Stimulated activated naive CD4-positive, alpha-beta T cell (primary cell): ENCODE measurements at regions not wholly inside any gene's neighbourhood (a gene's known extent, or its start where the extent isn't known, plus 50 kb on each side); places are given as distances from the start of the nearest gene placed in this dataset.
"Not testable (repeated sequence)": the region's sequence is repeated elsewhere in the genome, so short reads cannot be mapped to it uniquely, and the experiment has no call there.

Experiments used
- DNase-seq, 6 experiments: peaks; one replicate each; lab custom pipeline; 2025; lab: John Stamatoyannopoulos, UW

DNA sequence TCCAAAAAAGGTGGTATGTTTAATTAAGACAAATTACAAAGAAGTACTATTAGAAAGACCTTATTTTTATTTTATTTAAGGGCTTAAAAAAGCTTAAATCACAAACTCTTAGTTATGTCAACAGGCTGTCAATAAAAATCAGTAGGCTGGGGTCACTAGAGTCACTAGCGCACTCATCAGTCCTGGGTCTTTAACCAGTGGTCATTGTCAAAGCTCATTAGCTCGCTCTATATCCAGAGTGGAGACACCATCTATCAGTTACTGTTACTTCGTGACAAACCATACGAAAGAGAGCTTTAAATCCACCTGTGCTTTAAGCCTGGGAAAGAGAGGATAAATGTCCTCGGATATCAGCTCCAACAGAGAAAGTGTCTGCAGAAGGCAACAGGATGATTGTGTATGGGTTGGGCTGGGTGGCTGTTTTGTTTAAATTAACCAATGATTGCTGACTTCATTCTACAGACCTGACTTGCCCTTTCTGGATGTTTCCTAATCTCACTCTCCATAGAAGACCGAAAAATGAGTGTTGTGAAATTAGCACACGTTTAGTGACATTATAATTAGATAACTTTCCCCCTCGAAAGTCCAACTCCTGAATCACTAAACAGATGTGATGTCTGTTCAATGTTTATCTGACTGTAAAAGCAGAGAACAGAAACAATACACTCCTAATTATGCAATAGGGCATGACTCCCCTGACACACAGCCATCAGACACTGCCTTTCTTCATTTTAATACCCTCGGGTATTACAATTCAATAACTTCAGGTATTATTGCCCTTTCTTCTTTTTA lies 123.6 kb upstream of the TNPO1 start:
- no peak for DNase-seq

DNA sequence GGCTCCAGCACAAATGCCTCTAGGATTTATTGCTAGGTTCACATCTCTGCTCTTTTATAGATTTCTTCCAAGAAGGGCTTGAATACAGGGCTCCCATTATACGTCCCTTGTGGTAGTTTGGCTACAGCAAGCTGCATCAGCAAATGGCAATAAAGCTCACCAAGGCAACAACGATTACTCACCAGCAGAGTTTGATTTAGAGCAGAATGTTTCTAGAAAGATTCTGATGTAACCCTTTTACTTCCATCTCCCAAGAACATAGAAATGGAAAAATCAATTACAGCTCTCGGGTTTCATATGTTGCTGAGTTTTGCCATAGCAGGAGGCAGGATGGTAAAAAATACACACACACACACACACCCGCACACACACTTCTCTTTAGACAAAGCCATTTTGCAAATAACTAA lies 124.2 kb upstream of the TNPO1 start:
- no peak for DNase-seq

DNA sequence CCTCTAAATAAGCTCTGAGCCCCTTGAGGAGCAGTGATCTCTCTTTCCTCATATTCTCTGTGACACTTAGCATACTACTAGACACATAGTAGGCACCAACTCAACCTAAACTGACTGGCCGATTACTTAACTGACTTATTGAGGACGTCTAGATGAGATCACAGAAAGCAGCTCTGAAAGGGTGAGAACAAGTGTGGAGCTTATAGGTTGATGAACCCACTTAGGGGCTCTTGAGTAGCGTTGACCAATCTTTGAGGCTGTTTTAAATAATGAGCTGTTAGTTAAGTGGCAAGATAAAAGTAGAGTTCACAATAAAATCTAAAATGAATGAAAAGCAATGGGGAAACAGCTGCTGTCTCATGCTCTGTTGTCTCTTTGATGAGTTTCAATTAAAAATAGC lies 124.7 kb upstream of the TNPO1 start:
- DNase-seq: no peak

DNA sequence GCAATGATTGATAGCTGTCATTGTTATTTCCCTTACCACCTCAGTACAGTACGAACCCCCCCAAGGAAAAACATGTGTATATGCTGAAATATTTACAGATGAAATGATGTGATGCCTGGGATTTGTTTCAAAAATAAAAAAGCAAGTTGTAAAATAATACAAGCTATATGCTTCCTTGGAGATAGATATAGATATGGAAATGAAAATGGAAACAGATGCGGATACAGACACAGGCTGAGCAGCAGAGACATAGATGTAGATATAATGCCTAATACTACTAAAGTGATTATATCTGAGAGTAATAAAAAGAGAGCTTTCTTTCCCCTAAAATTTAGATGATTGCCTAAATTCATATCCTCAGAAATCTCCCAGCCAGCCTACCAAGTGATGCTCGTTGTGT lies 127.5 kb upstream of the TNPO1 start:
- DNase-seq: no peak

DNA sequence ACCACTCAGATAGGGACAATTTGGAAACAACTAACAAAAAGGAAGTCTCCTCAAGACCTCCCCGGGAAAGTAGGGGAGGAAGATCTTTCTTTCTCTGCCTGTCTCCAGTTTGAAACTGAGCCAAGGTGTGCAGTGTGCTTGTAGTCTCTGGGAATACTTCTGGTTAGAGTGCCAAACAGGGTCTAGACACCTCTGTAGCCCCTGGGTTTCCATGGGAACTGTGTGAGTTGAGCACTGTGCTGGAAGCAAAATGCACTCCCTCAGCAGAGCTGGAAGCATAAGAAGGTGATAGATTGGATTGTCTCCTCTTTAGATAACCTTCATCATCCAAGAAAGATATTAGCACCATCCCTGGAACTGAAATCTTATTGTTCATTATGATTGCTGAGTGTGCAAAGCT lies 129.2 kb upstream of the TNPO1 start:
- no peak for DNase-seq

DNA sequence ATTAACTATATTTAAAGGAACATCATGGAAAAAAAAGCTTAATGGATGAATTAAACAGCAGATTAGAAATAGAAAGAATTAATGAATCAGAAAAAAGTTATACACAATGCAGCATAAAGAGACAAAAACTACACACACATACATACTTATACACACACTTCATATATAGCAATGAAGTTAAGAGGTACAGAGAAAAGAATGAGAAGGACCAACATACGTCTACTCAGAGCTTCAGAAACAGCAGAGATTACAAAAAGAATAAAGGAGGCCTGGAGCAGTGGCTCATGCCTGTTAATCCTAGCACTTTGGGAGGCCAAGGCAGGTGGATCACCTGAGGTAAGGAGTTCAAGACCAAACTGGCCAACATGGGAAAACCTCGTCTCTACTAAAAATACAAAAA lies 133.9 kb upstream of the TNPO1 start:
- DNase-seq: no peak

DNA sequence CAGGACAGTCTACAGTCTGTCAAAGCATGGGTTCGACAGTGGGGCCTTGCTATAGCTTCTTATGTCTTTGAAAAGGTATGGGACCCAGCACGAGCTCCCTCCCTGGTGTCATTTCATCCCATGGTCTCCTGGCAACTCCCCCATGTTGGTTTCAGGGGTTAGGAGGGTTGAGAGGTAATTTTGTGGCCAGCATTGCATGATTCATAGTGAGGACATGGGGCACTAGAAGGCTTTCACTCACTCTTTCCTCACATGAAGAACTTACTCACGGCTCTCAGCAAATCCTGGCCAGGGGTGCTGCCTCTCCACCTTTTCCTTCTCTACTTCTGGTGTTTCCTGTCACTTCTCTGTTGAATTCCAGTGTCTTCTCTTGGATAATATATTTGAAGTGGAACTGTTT lies 134.7 kb upstream of the TNPO1 start:
- no peak for DNase-seq

DNA sequence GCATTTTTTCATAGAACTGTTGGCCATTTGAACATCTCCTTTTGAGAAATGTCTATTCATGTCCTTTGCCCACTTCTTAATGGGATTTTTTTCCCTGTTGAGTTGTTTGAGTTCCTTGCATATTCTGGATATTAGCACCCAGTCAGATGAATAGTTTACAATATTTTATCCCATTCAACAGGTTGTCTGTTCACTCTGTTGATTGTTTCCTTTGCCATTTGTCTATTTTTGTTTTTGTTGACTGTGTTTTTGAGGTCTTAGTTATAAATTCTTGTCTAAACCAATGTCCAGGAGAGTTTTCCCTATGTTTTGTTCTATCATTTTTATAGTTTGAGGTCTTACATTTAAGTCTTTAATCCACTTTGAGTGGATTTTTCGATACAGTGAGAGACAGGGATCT lies 139.0 kb upstream of the TNPO1 start:
- DNase-seq: no peak

DNA sequence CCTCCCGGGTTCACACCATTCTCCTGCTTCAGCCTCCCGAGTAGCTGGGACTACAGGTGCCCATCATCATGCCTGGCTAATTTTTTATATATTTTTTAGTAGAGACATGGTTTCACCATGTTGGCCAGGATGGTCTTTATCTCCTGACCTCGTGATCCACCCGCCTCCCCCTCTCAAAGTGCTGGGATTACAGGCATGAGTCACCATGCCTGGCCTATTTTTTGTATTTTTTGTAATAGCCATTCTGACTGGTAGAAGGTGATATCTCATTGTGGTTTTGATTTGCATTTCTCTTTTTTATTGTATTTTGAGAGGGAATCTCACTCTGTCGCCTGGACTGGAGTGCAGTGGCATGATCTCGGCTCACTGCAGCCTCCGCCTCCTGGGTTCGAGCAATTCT lies 139.6 kb upstream of the TNPO1 start:
- DNase-seq: not testable (repeated sequence)

DNA sequence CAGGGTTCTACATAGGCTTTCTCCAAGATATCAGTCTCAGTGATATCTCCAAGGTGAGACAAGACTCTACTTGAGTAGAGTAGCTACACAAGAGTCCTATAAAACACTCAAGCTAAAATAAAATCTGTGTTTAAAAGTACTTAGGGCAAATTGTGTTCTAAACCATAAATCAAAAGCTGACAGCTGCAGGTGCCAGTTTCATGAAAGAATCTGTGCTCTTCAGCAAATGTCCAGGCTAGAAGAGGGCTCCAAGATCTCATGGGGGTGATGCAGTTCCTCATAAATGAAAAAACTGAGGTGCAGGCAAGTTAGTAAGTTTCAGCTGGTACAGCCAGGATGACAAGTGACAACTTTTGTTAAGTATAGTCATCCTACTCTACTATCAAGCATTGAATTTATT lies 142.8 kb upstream of the TNPO1 start:
- no peak for DNase-seq

DNA sequence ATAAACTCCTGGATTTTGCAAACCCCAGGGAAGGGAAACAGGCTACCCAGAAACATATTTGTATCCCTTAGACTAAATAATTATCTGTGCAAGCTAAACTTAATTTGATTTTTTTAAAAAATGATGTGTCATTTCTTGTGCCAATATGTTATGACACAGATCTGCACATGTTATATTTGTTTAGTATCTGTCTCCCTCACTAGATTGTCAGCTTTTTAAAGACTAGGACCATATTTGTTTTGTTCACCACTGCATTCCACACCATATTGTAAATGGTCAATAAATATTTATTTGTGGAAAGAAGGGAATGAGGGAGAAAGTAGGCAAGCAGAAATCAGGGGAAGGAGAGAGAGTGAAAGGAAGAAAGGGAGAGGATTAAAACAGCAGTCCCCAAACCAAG lies 143.3 kb upstream of the TNPO1 start:
- DNase-seq: no peak

DNA sequence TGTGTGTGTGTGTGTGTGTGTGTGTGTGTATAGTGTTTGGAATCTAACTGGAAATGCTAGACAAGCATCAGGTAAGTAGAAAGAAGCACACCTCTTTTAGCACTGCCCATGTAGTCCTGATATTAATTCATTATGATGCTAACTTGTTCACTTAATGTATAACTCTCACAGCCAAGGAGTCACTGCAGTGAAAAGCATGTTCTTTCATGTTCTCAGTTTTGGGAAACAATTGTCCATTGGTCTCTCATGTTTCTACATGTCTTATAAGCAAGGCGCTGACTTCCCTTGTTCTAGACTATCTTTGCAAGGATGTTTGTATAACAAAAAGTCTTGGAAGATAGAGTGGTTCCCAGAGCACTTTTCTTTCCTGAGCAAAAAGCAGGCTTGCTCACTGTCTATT lies 148.8 kb upstream of the TNPO1 start:
- no peak for DNase-seq

DNA sequence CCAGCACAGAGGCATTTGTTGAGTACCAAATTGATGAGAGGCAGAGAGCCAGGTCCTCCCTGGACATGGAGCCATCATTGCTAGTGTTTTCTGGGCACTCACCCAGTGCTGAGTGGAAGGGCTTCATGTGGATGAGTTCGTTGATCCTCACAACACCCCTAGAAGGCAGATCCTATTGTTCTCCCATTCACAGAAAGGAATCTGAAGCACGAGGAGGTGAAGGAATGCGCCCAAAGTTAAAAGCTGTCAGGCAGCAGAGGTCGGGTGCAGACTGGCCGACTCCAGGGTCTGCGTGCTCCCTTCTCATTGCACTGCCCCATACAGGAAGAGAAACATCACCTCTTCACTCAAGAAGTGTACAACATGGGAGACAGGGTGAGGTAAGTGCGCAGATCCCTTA lies 153.5 kb upstream of the TNPO1 start:
- no peak for DNase-seq

DNA sequence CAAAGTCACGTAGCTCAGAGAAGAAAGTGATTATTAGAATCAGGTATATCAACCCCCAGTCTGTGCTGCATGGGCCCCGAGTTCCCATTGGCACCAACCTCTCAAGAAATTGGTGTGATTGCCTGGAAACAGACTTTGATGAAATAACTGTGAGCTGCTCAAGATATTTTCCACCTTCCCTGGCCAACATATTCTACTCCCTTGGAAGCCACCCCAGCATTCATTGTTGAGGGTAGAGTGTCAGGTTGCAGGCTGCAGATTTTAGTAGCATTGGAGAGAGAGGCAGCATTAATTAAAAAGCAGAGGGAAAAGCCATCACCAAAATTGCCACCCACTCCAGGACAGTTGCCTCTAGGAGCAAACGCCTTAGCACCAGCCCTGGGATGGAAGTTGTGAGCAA lies 154.2 kb upstream of the TNPO1 start:
- no peak for DNase-seq

DNA sequence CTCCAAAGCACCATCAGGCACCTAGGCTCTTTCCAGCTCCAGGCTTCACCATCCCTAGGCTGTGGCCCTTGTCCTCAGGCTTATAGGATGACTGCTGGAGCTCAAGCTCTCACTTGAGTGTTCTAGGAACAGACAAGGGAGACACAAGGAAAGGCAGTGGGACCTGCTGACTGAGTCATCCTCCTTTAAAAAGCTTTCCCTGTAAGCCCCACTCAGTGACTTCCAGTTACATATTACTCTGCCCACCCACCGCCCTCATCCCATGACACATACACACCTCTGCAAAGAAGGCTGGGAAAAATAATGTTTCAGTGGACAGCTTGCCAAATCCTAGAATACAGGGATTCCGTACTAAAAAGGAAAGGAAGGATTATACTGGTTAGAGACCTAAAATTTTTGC lies 154.2 kb upstream of the ZNF366 start:
- DNase-seq: no peak

DNA sequence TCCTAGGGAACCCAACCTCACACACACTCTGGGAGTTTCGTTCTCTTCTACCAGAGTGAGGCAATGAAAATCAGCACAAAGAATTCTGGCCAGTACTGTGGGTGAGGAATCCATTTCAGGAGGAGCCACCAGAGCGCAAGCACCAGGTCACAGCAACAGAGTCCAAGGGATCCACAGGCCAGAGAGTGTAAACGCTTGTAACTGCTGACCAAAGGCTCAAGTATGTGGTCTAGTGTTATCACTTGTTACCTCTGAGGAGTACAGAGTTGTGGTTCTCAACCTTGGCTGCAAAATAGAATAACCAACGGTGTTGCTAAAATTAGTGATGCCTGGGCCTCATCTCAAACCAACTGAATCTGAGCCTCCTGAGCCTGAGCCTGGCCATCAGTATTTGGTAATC lies 152.5 kb upstream of the ZNF366 start:
- DNase-seq: no peak

DNA sequence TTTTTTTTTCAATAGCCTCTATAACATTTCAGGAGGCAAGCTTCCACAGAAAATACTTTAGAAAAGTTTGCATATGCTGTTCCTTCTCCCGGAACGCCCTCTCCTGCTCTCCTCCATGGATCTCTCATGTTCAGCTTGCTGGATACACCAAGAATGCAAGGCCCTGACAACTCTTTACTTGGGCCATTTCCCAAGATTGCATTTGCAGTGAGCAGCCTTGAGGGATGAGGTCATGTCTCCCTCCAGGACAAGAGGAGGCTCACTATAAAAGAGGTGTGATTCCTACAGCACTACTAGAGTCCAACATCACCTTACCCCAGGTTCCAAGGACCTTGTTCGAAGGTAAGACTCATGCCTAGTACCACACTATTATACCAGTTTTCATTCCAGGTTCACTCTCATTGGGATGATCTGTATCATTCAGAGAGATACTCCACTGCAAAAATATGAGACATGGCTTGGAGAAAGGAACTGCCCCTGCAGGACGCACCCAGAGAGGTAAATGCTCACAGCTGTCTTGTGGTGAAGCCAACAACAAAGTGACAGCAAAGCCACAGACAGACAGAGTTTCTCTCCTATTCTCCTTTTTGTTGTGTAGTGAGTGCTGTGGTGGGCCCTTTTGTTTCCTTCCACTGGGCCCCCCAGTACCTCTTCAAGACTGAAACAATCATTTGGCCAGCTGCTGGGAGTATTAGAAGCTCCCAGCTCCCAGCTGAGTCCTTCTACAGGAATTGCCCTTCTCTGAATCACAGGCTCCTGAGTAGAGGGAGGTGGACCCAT lies 151.7 kb upstream of the ZNF366 start:
- no peak for DNase-seq

DNA sequence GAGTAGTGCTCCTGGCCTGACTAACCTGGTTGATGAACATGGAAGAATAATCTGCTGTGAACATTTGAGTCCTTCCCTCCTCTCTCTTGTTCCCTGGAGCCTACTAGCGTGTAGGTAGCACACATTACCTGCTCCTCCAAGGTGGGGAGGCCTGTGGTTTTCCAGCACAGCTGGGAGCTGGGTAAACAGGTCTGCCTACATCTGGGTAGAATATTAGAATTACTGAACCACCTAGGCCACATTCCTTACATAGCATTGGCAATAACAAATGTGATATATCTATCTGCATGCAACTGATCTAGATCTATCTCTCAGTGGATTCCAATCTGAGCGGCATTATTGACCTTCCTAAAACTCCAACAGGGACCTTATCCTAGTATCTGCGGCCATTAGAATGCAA lies 151.0 kb upstream of the ZNF366 start:
- no peak for DNase-seq

DNA sequence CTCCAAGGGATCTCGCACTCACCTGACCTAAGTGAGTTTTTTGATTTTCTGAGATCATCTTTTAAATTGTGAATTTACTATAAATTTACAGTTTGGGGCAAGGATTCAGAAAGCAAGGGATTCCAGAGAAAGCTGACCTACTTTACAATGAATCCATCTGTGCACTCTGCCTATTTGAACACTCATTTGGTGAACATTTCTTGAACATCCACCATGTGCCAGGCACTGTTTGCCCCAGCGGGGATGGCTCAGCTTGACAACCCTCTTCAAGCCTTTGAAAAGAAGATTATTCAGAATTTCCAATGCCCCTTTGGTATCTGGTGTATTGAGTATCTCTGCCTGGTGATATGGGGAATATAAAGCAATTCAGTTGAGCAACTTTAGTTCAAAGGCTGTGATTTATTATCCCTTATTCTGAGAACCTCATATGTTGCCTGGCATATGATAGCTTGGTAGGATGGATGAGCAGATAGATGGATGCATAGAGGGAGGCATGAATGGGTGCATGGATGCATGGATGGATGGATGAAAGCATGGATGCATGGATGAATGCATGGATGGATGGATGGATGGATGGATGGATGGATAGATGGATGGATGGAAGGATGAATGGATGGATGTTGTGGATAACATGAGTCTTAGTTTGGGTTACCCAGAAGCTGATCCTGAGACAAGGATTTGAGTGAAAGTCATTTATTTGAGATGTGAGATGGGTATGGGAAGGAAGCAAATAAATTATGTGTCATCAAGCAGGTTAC lies 149.7 kb upstream of the ZNF366 start:
- DNase-seq: no peak

DNA sequence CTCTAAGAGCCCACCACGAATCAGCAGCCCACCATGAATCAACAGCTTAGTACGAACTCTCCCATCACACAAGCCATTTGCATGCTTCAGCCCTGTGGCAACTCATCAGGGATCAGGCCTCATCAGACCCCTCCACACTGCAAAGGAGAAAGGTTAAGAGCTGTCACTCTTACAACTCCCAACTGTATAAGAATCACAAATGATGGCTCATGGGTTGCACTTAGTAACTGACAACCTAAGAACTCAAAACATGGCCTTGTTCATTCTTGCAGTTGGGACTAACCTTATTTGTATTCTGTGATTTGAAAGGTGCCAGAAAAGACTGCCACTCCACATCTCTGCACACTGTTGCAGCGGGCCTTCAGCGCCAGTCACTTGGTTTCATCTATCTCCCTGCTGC lies 149.1 kb upstream of the ZNF366 start:
- no peak for DNase-seq

DNA sequence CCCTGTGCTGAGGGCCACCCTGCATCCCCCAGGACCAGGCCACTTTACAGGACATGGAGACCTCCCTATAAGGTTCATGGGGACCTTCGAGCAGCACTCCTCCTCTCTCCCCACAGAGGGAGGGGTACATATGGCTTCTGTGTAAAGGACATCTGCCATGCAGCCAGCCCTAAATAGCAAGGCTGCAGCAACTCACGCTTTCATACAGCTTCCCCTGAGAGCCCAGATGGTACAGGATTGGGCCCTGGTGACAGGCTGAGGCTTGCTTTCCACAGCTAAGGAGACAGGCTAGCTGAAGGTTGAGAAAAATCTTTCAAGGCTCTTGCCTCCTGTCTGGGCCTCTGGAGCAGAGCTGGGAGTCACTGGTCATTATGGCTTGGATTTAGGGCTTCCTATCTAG lies 147.0 kb upstream of the ZNF366 start:
- no peak for DNase-seq

DNA sequence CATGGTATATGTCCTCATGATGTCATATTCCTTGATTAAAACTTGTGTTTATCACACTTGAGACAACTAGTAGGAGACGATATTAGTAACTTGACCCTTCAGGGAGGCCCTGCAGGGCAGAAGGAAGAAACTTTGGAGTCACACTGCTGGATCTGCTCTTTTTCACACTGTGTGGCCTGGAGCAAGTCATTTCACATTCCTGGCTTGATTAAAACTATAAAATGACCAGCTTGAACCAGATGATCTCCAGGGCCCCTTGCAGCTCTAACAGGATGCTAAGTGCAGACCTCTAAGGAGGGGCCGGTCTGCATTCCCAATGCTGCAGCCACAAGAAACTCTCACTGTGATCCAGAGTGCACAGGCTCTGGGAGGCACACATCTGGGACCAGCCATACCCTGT lies 146.4 kb upstream of the ZNF366 start:
- no peak for DNase-seq

DNA sequence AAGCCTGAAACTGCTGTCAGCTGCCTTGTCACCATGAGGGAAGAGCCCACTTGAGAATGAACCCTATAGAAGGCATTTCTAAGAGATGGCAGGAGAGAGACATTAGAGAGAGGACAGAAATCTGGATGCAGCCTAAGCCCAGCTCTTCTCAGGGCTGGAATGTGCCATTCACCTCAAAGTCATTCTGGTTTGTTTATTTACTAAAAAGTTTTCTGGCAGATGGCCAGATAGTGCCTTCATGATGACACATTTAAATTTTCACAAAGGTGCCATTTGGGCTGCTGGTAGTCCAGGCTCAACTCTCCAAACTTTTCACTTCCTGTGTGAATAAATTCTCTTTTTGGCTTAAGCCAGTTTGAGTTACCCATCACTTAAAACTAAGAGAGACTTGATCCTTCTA lies 144.6 kb upstream of the ZNF366 start:
- no peak for DNase-seq
